Colonic mucosa (tissue), 4 donors: ENCODE measurements at regions not wholly inside any gene's neighbourhood (a gene's known extent, or its start where the extent isn't known, plus 50 kb on each side); places are given as distances from the start of the nearest gene placed in this dataset.

Source experiments
- DNase-seq: peaks from one replicate; pipeline ENCODE4 v3.0.0-alpha.2; 2020
- H3K27ac ChIP-seq: fragments of 200-600 bp; one replicate; pipeline ENCODE4 v1.8.0; 2021
- H3K27me3 ChIP-seq: fragments of 200-600 bp; one replicate; pipeline ENCODE4 v1.8.0; 2021
- H3K36me3 ChIP-seq: fragments of 200-600 bp; one replicate; pipeline ENCODE4 v1.8.0; 2021
- H3K4me1 ChIP-seq: fragments of 200-600 bp; one replicate; pipeline ENCODE4 v1.8.0; 2021; ENCODE audit warnings: mild to moderate bottlenecking
- H3K4me3 ChIP-seq: fragments of 200-600 bp; one replicate; pipeline ENCODE4 v1.8.0; 2021
- H3K9ac ChIP-seq, 2 donors: one replicate each; pipeline ENCODE4 v1.7.0; 2013; ENCODE audit warnings: control low read depth in 2 of 2, low read depth in 2 of 2, low read length in 2 of 2
- H3K9me3 ChIP-seq: fragments of 200-600 bp; one replicate; pipeline ENCODE4 v1.8.0; 2021
- intact Hi-C: fragments of 100-400 bp; cut with DNase I; formaldehyde crosslinking; loops from one replicate; pipeline ENCODE4 v1.14.1; 2022
- TF ChIP-seq, protein P1 (sequence below): fragments of 200-600 bp; IDR thresholded peaks from one replicate; pipeline ENCODE4 v1.8.0; 2022; ENCODE audit warnings: antibody characterized with exemption, mild to moderate bottlenecking
- donor health status: healthy.
- donor health status: DM: no; HTN: no; CAD: no.
- donor health status: DM: no; HTN: no; CAD: no.

DNA sequence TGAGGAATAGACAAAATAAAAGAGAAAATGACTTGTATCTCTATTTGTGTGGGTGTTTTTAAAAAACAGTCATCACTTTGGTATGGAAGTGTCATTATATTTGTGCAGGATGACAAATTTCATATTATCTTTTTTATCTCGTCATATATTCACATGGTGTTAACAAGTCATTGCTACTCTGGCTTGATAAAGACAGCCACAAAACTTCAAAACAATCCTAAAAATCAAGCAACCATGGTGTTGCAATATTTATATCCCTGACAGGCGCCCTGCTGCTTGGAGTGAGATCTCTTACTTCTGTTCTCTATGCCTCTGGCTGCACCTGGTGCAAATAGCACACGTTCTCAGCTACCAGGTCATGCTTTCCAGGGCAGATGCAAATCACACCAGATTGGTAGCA is 278.0 kb upstream of the EPHA4 start:
- intact Hi-C loops = no loop called here
- H3K4me3 ChIP-seq = no peak overlapping the region
- no peaks in the 10 kb centered on the region for H3K4me1 ChIP-seq
- no peaks in the 10 kb centered on the region for H3K27me3 ChIP-seq
- no peaks in the 10 kb centered on the region for H3K9me3 ChIP-seq
- no peak for DNase-seq
- no peak overlapping the region for H3K9ac ChIP-seq
- H3K36me3 ChIP-seq = no peaks in the 10 kb centered on the region
- H3K27ac ChIP-seq = no peak overlapping the region
- TF ChIP-seq, protein P1, sequence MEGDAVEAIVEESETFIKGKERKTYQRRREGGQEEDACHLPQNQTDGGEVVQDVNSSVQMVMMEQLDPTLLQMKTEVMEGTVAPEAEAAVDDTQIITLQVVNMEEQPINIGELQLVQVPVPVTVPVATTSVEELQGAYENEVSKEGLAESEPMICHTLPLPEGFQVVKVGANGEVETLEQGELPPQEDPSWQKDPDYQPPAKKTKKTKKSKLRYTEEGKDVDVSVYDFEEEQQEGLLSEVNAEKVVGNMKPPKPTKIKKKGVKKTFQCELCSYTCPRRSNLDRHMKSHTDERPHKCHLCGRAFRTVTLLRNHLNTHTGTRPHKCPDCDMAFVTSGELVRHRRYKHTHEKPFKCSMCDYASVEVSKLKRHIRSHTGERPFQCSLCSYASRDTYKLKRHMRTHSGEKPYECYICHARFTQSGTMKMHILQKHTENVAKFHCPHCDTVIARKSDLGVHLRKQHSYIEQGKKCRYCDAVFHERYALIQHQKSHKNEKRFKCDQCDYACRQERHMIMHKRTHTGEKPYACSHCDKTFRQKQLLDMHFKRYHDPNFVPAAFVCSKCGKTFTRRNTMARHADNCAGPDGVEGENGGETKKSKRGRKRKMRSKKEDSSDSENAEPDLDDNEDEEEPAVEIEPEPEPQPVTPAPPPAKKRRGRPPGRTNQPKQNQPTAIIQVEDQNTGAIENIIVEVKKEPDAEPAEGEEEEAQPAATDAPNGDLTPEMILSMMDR = no peak

DNA sequence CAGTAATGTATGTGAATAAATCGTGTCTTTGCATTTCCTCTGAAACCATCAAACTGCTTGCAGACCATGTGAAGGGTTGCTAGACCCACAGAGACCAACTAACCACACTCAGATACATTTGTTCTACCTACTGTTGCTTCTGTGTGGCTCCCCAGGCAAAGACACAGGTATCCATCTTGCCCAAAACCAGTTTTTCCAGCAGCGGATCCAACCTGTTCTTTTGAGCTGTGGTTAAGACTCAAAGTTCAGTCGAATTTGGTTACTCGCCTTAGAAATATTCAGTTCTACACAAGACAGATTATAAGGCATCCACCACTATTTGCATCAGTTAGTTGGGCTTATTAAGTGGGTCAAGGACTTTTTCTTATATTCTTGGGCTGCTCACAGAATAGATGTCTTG is 276.2 kb upstream of the EPHA4 start:
- H3K4me1 ChIP-seq = no peaks in the 10 kb centered on the region
- TF ChIP-seq, protein P1 = no peak
- H3K9ac ChIP-seq = no peak overlapping the region
- intact Hi-C loops = no loop called here
- H3K4me3 ChIP-seq = no peak overlapping the region
- H3K36me3 ChIP-seq = no peaks in the 10 kb centered on the region
- H3K27ac ChIP-seq = no peak overlapping the region
- no peaks in the 10 kb centered on the region for H3K27me3 ChIP-seq
- H3K9me3 ChIP-seq = no peaks in the 10 kb centered on the region
- DNase-seq = no peak

DNA sequence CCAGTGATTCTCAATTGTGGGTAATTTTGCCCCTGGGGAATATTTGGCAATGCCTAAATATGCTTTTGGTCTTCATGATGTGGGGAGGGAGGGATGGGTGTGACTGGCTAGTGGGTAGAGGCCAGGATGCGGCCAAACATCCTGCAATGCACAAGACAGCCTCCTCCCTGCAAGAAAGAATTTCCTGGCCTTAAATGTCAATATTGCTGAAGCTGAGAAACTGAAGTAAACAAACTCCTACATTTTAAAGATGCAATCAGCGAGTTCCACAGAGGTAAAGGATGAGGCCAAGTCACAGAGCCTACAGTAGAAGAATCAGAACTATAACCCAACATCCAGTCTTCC is 272.9 kb upstream of the EPHA4 start:
- Histone ChIP-seq H3K4me1 (no peaks in the 10 kb centered on the region), H3K27ac (no peak overlapping the region), H3K4me3 (no peak overlapping the region), H3K27me3 (no peaks in the 10 kb centered on the region), H3K9me3 (no peaks in the 10 kb centered on the region), H3K36me3 (no peaks in the 10 kb centered on the region), H3K9ac (no peak overlapping the region)
- TF ChIP-seq, protein P1 = no peak
- intact Hi-C loops = no loop called here
- DNase-seq = no peak

DNA sequence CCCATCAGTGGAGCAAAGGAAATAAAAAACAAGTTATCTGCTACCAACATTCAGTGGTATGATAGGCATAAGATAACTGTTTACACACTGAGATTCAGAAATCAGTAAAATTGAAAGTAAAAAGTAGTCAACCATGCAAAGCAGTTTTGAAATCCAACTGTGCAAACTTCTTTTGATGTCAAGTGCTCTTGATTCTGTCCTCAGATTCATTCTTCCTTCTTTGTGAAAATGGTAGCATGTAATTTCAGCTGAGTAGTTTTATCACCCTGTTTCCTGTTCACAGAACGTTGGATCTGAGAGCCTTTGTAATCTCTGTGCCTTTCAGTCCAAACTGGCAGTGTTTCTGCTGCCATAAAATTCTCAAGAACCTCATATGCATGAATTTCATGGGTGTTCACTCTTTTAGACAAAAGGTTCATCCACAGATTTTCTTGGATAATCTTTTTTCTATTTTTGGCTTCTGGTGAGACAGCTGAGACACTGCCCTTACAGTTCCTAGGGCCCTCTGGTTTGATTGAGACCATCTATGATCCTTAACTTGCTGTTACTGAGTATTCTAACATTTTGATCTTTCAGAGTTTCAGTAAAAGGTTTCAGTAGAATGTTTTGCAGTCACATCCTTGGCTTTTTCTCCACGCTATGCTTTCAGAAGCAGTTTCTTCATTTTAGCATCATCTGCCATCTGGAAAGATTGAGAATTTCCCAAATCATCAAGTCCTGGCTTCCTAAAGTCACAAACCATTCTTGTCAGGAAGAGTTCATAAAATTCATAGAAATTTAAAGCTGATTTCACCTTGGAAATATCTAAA is 272.3 kb upstream of the EPHA4 start:
- Histone ChIP-seq H3K27ac (no peak overlapping the region), H3K4me1 (no peaks in the 10 kb centered on the region), H3K4me3 (no peak overlapping the region), H3K9me3 (no peaks in the 10 kb centered on the region), H3K27me3 (no peaks in the 10 kb centered on the region), H3K9ac (no peak overlapping the region), H3K36me3 (no peaks in the 10 kb centered on the region)
- intact Hi-C loops = no loop called here
- no peak for DNase-seq
- TF ChIP-seq, protein P1 = no peak

DNA sequence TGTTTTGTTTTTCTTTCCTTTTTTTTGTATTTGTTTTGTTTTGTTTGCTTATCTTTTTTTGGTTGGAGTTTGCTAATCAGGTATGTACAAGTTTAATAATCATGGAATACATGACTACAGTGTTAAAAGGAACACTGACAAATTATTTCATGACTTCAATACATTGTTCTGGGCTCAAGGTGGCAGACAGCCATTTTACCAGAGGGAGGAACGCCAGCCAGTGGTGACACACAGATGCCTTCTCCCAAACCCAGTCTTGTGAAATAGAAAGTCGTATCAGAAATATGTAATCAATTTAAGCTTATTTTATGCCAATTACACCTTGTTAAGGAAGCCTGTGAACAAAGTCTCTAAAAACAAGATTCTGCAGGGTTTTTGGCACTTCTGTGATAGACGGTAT is 264.0 kb upstream of the EPHA4 start:
- Histone ChIP-seq H3K9ac (no peak overlapping the region), H3K4me1 (no peaks in the 10 kb centered on the region), H3K27ac (no peak overlapping the region), H3K27me3 (no peaks in the 10 kb centered on the region), H3K4me3 (no peak overlapping the region), H3K36me3 (no peaks in the 10 kb centered on the region), H3K9me3 (no peaks in the 10 kb centered on the region)
- TF ChIP-seq, protein P1 = no peak
- DNase-seq = no peak
- intact Hi-C loops = no loop called here
